C4-2B (cell line): ENCODE measurements at regions not wholly inside any gene's neighbourhood (a gene's known extent, or its start where the extent isn't known, plus 50 kb on each side); places are given as distances from the start of the nearest gene placed in this dataset.

Source experiments
- ZFX ChIP-seq: fragments of 450-650 bp; IDR thresholded peaks from 2 replicates; pipeline ENCODE4 v1.6.1; 2017
- TF ChIP-seq, protein P1 (sequence below): fragments of 450-650 bp; conservative IDR thresholded peaks from 2 replicates; pipeline ENCODE4 v1.5.1; 2017; ENCODE audit warnings: mild to moderate bottlenecking

DNA sequence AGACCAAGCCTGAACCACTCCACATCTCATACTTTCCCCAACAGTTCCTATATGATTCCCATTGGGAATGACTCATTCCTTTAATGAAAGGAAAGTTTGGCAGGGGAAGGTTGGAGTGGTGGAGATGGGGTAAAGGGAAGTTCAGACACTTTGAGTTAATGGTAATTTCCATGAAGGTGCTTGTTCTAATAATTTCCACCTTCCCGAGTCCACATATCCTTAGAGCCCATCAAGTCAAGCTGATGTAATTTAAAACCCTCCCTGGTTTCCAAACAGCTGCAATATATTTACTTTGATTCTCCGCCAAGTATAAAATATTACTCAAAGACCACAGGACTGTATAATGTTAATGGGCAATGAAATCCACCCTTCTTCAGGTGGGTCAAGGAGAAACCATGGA is 95.0 kb upstream of the GALNT15 start:
- TF ChIP-seq, protein P1, sequence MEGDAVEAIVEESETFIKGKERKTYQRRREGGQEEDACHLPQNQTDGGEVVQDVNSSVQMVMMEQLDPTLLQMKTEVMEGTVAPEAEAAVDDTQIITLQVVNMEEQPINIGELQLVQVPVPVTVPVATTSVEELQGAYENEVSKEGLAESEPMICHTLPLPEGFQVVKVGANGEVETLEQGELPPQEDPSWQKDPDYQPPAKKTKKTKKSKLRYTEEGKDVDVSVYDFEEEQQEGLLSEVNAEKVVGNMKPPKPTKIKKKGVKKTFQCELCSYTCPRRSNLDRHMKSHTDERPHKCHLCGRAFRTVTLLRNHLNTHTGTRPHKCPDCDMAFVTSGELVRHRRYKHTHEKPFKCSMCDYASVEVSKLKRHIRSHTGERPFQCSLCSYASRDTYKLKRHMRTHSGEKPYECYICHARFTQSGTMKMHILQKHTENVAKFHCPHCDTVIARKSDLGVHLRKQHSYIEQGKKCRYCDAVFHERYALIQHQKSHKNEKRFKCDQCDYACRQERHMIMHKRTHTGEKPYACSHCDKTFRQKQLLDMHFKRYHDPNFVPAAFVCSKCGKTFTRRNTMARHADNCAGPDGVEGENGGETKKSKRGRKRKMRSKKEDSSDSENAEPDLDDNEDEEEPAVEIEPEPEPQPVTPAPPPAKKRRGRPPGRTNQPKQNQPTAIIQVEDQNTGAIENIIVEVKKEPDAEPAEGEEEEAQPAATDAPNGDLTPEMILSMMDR = no peak
- TF ChIP-seq ZFX = no peak
